ENCODE measurements at regions not wholly inside any gene's neighbourhood (a gene's known extent, or its start where the extent isn't known, plus 50 kb on each side); places are given as distances from the start of the nearest gene placed in this dataset.

- no peak for TF ChIP-seq POLR2A (IDR thresholded peaks at IDR 0.05; ENCODE audit: low read depth)
- TF ChIP-seq, protein P1, sequence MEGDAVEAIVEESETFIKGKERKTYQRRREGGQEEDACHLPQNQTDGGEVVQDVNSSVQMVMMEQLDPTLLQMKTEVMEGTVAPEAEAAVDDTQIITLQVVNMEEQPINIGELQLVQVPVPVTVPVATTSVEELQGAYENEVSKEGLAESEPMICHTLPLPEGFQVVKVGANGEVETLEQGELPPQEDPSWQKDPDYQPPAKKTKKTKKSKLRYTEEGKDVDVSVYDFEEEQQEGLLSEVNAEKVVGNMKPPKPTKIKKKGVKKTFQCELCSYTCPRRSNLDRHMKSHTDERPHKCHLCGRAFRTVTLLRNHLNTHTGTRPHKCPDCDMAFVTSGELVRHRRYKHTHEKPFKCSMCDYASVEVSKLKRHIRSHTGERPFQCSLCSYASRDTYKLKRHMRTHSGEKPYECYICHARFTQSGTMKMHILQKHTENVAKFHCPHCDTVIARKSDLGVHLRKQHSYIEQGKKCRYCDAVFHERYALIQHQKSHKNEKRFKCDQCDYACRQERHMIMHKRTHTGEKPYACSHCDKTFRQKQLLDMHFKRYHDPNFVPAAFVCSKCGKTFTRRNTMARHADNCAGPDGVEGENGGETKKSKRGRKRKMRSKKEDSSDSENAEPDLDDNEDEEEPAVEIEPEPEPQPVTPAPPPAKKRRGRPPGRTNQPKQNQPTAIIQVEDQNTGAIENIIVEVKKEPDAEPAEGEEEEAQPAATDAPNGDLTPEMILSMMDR (IDR thresholded peaks at IDR 0.05), result no peak
- TF ChIP-seq POLR2AphosphoS5 (IDR thresholded peaks at IDR 0.05), result peak; percentile 30 to 47
Measured at GRCh38 chr4:154010371-154010770, 221.5 kb upstream of the SFRP2 start.
